K562 (cell line): ENCODE measurements at regions not wholly inside any gene's neighbourhood (a gene's known extent, or its start where the extent isn't known, plus 50 kb on each side); places are given as distances from the start of the nearest gene placed in this dataset.

Experiments used
- ATAC-seq: fragments of 200-7000 bp; cut with Tn5 transposase; 3 replicates; pipeline ENCODE4 v1.9.1; 2020; ENCODE audit warnings: moderate library complexity
- BruUV-seq: library from RNA; stranded (reverse); fragments of 400-500 nt; replicated peaks from 2 replicates; lab custom pipeline; 2021; lab: Mats Ljungman, UMichigan
- CTCF ChIA-PET: fragments of 300-600 bp; formaldehyde crosslinking; extraction: SDS; loops from one replicate; lab custom pipeline; 2021; ENCODE audit warnings: low intra/inter-chr PET ratio; lab: Yijun Ruan, JAX
- POLR2A ChIA-PET: fragments of 300-600, 350-650 bp; sonication (Branson Sonifier 250); formaldehyde crosslinking; extraction: SDS; loops from one replicate; lab custom pipeline; 2021; ENCODE audit warnings: antibody characterized with exemption, inconsistent platforms; lab: Yijun Ruan, JAX
- DNase-seq, 4 experiments: peaks; one replicate each; pipeline versions ENCODE4 v3.0.0 to v3.0.0-alpha.2; 2011 to 2018; ENCODE audit warnings: low spot score in 3 of 4, mixed read lengths in 3 of 4; ENCODE audit errors: extremely low read depth in 1 of 4
- FAIRE-seq: peaks from 2 replicates; lab custom pipeline; 2011; peaks lifted over from hg19 to GRCh38; lab: Jason Lieb, UNC
- H2AFZ ChIP-seq: 2 replicates; pipeline ENCODE4 v1.6.0; 2011; ENCODE audit warnings: low read depth, low read length, control low read depth, inconsistent platforms
- H3K27ac ChIP-seq: fragments of 200-600 bp; 3 replicates; pipeline ENCODE4 v1.8.0; 2011; ENCODE audit warnings: low read depth, mild to moderate bottlenecking, control low read depth, inconsistent platforms, low read length, moderate library complexity, mixed read lengths; ENCODE audit errors: extremely low read depth
- H3K27me3 ChIP-seq, 2 experiments: fragments of 300-600 bp in 1 of 2; 2 replicates in 1 of 2; 3 replicates in 1 of 2; pipeline versions ENCODE4 v1.6.0 to v1.8.0; 2011; ENCODE audit warnings: inconsistent platforms in 2 of 2, low read length in 2 of 2, mild to moderate bottlenecking in 1 of 2, mixed read lengths in 1 of 2, moderate library complexity in 1 of 2; ENCODE audit not compliant: control insufficient read depth in 2 of 2, insufficient read depth in 2 of 2
- H3K36me3 ChIP-seq: fragments of 300-600 bp; 3 replicates; pipeline ENCODE4 v1.8.0; 2011; ENCODE audit warnings: mild to moderate bottlenecking, low read length, inconsistent platforms; ENCODE audit not compliant: control insufficient read depth, insufficient read depth
- H3K4me1 ChIP-seq, 2 experiments: fragments of 200-600 bp in 1 of 2; replicated peaks in 1 of 2; 2 replicates in 1 of 2; 3 replicates in 1 of 2; pipeline versions ENCODE4 v1.5.1 to v1.8.0; 2011; ENCODE audit warnings: inconsistent platforms in 2 of 2, low read length in 2 of 2, mild to moderate bottlenecking in 1 of 2, mixed read lengths in 1 of 2, moderate library complexity in 1 of 2; ENCODE audit not compliant: control insufficient read depth in 2 of 2, insufficient read depth in 2 of 2
- H3K4me2 ChIP-seq: 2 replicates; pipeline ENCODE4 v1.6.1; 2011; ENCODE audit warnings: low read length, control low read depth, inconsistent platforms, mixed read lengths; ENCODE audit not compliant: insufficient read depth
- H3K4me3 ChIP-seq: fragments of 200-600 bp; sonication (generic), shearing (Covaris generic); 2 replicates; pipeline ENCODE4 v1.5.1; 2016; ENCODE audit warnings: control low read depth, inconsistent platforms
- H3K79me2 ChIP-seq: fragments of 200-600 bp; 3 replicates; pipeline ENCODE4 v1.8.0; 2011; ENCODE audit warnings: low read length, inconsistent platforms; ENCODE audit not compliant: control insufficient read depth, insufficient read depth
- H3K9ac ChIP-seq, 2 experiments: 2 replicates each; pipeline versions ENCODE4 v1.6.0 to v1.6.1; 2011; ENCODE audit warnings: low read depth in 2 of 2, low read length in 2 of 2, control low read depth in 1 of 2, inconsistent platforms in 1 of 2, mild to moderate bottlenecking in 1 of 2, mixed read lengths in 1 of 2; ENCODE audit not compliant: insufficient read depth in 1 of 2
- H3K9me1 ChIP-seq: one replicate; pipeline ENCODE4 v1.6.0; 2011; ENCODE audit warnings: inconsistent platforms, mild to moderate bottlenecking, low read length, moderate library complexity; ENCODE audit not compliant: control insufficient read depth, insufficient read depth
- H3K9me3 ChIP-seq: replicated peaks from 2 replicates; pipeline ENCODE4 v1.5.1; 2011; ENCODE audit warnings: low read depth, low read length, inconsistent platforms; ENCODE audit not compliant: control insufficient read depth, insufficient read depth
- H4K20me1 ChIP-seq: replicated peaks from 2 replicates; pipeline ENCODE4 v1.6.1; 2011; ENCODE audit warnings: low read length, inconsistent platforms, mixed read lengths; ENCODE audit not compliant: control insufficient read depth, insufficient read depth
- TRIM25 ChIP-seq: fragments of 450-650 bp; IDR thresholded peaks from 2 replicates; pipeline ENCODE4 v1.7.0; 2016; ENCODE audit warnings: borderline replicate concordance
- ZBTB11 ChIP-seq, 3 experiments: fragments of 200-800 bp in 1 of 3; fragments of 250-450 bp in 1 of 3; fragments of 450-650 bp in 1 of 3; sonication (Bioruptor Pico) in 1 of 3; sonication (Bioruptor generic) in 1 of 3; formaldehyde crosslinking in 1 of 3; IDR thresholded peaks; 2 replicates each; pipeline versions ENCODE4 v1.6.1 to v1.8.0; 2016 to 2022; ENCODE audit warnings: mild to moderate bottlenecking in 2 of 3, missing genetic modification characterization in 2 of 3, missing compliant biosample characterization in 1 of 3, moderate library complexity in 1 of 3
- in situ Hi-C: fragments of 300-500 bp; cut with MboI; formaldehyde crosslinking; loops from 4 replicates; pipeline ENCODE4 v1.15.0; 2018; ENCODE audit warnings: inconsistent platforms, mixed read lengths
- intact Hi-C: fragments of 100-400 bp; cut with micrococcal nuclease; formaldehyde crosslinking; loops from 2 replicates; pipeline ENCODE4 v1.14.2; 2022

- no peaks in the 10 kb centered on the region for H3K36me3 ChIP-seq
- FAIRE-seq (no peak), ATAC-seq (no peak), DNase-seq (no peak)
- H3K27me3 ChIP-seq: no peaks in the 10 kb centered on the region
- no peaks in the 10 kb centered on the region for H3K9me1 ChIP-seq
- CTCF ChIA-PET: no interaction called here
- H3K27ac ChIP-seq: no peak overlapping the region
- no peak overlapping the region for H2AFZ ChIP-seq
- H4K20me1 ChIP-seq: no peaks in the 10 kb centered on the region
- in situ Hi-C loops: no loop called here
- no peaks in the 10 kb centered on the region for H3K4me1 ChIP-seq
- no peak overlapping the region for H3K9ac ChIP-seq
- no peak overlapping the region for H3K4me2 ChIP-seq
- intact Hi-C loops: no loop called here
- TF ChIP-seq ZBTB11 (CRISPR knock-in tag; IDR thresholded peaks at IDR 0.05) (peak in 1 of 3 experiments; percentile 46; a peak in 2 of 6 replicates), TRIM25 (no peak)
- H3K79me2 ChIP-seq: no peaks in the 10 kb centered on the region
- H3K4me3 ChIP-seq: no peak overlapping the region
- POLR2A ChIA-PET: no interaction called here
- BruUV-seq: no TSS peak
- H3K9me3 ChIP-seq: no peaks in the 10 kb centered on the region
These were observed 55.9 kb upstream of the DOK5 start for GRCh38 chr20:54419531-54419930.
